GM21576 (cell line): ENCODE measurements at regions not wholly inside any gene's neighbourhood (a gene's known extent, or its start where the extent isn't known, plus 50 kb on each side); places are given as distances from the start of the nearest gene placed in this dataset.
"Not testable (repeated sequence)": the region's sequence is repeated elsewhere in the genome, so short reads cannot be mapped to it uniquely, and the experiment has no call there.

ENCODE experiments used
- ATAC-seq: cut with Tn5 transposase; IDR thresholded peaks from one replicate; pipeline ENCODE4 v1.9.1; 2021; ENCODE audit warnings: mild to moderate bottlenecking, moderate library complexity; ENCODE audit not compliant: unreplicated experiment

DNA sequence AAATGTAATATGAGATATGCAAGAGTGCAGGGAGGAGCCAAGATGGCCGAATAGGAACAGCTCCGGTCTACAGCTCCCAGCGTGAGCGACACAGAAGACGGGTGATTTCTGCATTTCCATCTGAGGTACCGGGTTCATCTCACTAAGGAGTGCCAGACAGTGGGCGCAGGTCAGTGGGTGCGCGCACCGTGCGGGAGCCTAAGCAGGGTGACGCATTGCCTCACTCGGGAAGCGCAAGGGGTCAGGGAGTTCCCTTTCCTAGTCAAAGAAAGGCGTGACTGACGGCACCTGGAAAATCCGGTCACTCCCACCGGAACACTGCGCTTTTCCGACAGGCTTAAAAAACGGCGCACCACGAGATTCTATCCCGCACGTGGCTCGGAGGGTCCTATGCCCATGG lies 359.2 kb upstream of the TYRP1 start:
- not testable (repeated sequence) for ATAC-seq

DNA sequence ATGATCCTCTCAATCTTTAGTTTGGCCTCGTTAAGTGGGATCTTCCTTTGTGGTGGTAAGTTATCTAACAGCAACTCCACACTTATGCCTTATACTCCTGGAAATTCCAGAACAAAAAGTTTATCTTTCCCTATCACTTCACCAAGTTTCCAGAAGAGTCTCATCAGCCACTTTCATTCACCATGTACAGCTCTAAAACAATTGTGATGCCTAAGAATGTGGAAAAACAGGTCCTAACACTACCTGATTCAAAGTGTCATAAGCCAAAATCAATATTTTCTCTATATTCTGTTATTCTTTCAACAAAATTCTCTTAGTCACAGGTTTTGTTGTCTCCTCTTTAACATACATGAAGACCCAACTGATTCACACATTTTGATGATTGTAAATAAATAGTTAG lies 342.4 kb upstream of the TYRP1 start:
- no peak for ATAC-seq

GRCh38 chr9:12351293-12352044 lies 341.7 kb upstream of the TYRP1 start:
- ATAC-seq = no peak

- ATAC-seq = no peak
These were observed 341.2 kb upstream of the TYRP1 start for GRCh38 chr9:12352045-12352315.

GRCh38 chr9:12363439-12363838 lies 329.7 kb upstream of the TYRP1 start:
- ATAC-seq = no peak

DNA sequence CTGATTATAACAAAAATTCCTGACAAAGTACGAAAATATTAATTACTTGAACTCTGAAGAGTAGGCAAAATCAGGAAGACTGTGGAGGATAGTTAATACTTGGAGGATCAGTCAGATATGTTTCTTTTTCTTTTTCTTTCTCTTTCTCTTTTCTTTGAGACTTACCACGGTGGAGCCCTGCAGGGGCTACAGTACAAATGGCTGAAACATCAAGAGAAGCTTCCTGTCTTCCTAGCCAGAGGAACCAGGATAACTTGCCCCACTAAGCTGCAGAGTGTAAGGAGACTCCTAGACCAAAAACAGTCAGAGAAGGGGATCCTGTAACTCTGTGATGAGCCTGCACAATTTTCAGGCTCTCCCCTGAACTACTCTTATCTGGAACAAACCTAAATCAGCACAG lies 324.6 kb upstream of the TYRP1 start:
- no peak for ATAC-seq

GRCh38 chr9:12391839-12392509 lies 301.2 kb upstream of the TYRP1 start:
- ATAC-seq = no peak

DNA sequence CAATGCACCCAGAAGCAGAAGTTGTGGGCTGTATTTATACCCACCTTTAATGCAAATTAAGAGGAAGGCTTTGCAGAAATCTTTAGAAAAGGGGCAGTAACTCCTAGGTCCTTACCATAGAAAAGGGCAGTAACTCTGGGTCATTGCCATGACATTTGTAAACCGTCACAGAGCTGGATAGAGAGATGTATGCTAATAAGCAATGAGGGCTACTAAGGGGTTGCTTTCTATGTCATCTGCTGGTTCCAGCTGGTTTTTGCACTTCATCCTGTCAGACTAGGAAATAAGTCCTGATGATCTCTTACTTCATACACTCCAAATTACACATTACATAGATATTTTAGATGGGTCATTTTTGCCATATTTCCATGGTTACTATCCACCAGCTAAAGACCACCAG lies 299.1 kb upstream of the TYRP1 start:
- no peak for ATAC-seq

DNA sequence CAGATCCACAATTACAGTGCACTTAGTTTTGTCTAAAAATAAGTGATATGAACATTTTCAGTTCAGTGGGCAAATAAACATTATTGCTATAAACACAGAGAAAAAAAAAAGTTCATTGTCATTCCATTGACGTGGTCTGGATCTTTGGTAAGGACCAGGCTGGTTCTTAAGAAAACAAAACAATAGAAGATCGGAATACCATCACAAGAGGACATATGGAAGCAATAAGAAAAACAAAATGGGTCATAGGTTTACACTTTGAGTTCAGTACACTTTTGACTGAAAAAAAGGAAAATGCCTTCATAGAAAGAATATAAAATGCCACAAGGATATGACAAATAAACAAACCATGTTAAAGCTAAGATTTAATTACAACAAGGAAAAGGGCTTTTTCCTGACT lies 289.5 kb upstream of the TYRP1 start:
- no peak for ATAC-seq

GRCh38 chr9:12413986-12414385 lies 279.2 kb upstream of the TYRP1 start:
- ATAC-seq = no peak

- ATAC-seq = no peak
These were observed 278.7 kb upstream of the TYRP1 start for GRCh38 chr9:12414514-12414913.

DNA sequence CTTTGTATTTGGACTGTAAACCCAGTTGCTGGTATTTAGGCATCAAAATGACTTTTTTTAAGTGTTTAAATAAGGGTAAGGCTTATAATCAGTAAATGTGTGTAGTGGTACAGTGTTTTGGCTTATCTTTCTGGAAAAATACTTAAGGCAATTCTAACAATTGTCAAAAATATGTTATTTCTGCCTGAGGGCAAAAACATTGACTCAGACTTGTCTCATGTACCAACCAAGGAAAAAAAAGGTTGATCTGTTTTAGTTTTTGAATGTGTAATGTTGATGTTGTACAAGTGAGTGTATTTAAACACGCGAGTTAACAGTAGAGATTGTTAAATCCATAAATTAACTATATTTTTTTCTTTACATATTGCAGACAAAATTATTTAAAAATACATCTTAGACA lies 277.8 kb upstream of the TYRP1 start:
- ATAC-seq = no peak

DNA sequence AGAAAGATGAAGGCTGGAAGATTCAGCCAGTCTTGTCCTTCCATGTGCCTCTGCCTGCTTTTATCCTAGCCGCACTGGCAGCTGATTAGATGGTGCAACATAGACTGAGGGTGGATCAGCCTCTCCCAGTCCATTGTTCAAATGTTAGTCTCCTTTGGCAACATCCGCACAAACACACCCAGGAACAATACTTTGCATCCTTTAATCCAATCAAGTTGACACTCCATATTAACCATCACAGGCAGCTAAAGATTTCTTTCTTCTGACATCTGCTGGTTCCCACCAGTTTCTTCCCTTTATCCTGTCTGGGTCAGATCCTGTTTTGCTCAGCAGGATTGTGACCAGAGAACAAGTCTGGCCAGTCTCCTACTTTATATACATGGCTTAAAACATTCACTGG lies 276.5 kb upstream of the TYRP1 start:
- ATAC-seq = no peak

GRCh38 chr9:12424243-12424642 lies 268.9 kb upstream of the TYRP1 start:
- no peak for ATAC-seq

DNA sequence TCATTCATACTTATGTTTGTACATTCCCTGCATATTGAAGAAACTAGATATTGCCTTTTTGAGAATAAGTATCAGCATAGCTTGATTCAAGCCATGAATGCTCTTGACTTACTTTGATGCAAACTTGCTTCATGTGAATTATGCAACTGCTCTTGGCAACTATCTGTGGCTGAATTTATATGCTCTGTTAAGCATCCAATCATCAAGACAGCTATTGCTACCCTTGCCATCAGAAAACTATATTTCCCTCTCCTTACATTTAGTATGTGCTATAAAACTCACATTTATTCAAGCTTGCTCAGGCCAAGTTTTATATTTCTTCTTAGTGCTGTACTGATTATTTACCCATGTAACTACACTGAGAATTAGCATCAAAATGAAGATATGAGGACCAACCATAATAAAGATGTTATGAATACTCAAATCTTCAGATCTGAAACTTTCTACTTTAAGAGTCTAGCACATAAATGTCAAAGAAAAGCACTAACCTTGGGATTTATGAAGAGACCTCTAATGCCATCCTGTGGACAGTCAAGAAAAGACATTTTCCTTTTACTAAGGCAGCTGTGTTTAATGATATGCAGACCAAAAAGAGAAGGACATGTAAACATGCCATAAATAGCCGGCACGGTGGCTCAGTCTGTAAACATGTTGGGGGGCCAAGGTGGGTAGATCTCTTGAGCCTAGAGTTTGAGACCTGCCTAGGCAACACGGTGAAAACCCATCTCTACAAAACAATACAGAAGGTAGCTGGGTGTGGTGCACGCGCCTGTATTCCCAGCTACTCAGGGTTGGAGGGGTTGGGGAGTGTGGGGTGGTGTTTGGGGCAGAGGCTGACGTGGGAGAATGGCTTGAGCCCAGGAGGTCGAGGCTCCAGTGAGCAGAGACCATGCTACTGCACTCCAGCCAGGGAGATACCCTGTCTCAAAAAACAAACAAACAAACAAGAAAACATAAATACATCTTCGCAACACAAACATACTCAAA lies 267.0 kb upstream of the TYRP1 start:
- no peak for ATAC-seq

GRCh38 chr9:12439267-12439666 lies 253.9 kb upstream of the TYRP1 start:
- ATAC-seq = no peak

DNA sequence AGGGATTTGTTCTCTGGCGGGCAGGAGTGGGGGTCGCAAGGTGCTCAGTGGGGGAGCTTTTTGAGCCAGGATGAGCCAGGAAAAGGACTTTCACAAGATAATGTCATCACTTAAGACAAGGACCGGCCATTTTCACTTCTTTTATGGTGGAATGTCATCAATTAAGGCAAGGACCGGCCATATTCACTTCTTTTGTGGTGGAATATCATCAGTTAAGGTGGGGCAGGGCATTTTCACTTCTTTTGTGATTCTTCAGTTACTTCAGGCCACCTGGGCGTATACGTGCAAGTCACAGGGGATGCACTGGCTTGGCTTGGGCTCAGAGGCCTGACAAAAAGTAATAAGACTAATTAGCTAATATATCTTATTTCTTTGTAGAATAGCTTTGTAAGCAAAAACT lies 252.1 kb upstream of the TYRP1 start:
- not testable (repeated sequence) for ATAC-seq

DNA sequence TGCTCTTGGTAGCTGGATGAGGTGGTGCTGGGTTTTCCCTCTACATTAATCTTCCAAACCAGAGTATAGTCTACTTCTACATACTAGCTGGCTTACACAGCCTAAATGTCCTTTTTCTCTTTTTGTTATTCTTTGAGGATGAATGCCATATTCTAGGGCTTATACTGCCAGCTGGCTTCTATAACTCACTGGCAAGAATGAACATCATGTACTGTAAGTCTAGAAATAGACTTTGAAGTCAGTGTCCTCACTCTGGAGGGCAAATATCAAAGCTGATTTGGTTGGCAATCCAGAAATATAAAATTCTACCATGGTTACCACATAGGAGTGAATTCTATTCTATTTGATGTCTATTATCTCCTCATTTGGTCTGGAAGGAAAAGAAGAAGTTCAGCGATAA lies 251.7 kb upstream of the TYRP1 start:
- ATAC-seq = no peak

GRCh38 chr9:12448246-12448645 lies 244.9 kb upstream of the TYRP1 start:
- no peak for ATAC-seq

DNA sequence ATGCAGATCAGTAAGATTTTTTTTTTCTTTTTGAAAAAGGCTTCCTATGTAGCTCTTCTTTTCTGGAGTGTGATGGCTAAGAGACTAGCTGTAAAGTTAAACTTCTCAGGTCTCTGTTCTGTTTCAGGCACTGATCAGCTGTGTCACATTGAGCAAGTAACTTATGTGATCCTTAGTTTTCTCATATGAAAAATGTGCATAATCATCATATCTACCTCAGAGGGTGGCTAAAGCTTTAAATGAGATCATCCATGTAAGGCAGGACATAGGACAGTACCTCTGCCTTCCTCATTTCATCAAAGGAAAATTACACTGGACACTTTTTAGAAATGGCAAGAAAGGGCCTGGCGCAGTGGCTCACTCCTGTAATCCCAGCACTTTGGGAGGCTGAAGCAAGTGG lies 235.9 kb upstream of the TYRP1 start:
- no peak for ATAC-seq

GRCh38 chr9:12461763-12462460 lies 231.3 kb upstream of the TYRP1 start:
- ATAC-seq = no peak
